Caco-2 (cell line): ENCODE measurements at regions not wholly inside any gene's neighbourhood (a gene's known extent, or its start where the extent isn't known, plus 50 kb on each side); places are given as distances from the start of the nearest gene placed in this dataset.

Source experiments
- BruUV-seq: library from RNA; stranded (reverse); fragments of 400-500 nt; replicated peaks from 2 replicates; lab custom pipeline; 2021; lab: Mats Ljungman, UMichigan
- CTCF ChIA-PET: fragments of 300-600 bp; sonication (Branson Sonifier 250); formaldehyde crosslinking; loops from one replicate; lab custom pipeline; 2022; ENCODE audit warnings: antibody characterized with exemption; lab: Charles Lee
- POLR2A ChIA-PET: fragments of 300-600 bp; sonication (Branson Sonifier 250); formaldehyde crosslinking; loops from one replicate; lab custom pipeline; 2022; ENCODE audit warnings: antibody characterized with exemption; lab: Charles Lee
- DNase-seq, 2 experiments: peaks; one replicate each; pipeline versions ENCODE4 v3.0.0 to v3.0.0-alpha.2; 2020 to 2022
- H3K27me3 ChIP-seq: replicated peaks from 2 replicates; pipeline ENCODE4 v1.6.0; 2011; ENCODE audit warnings: low read length; ENCODE audit not compliant: control insufficient read depth, insufficient read depth
- H3K36me3 ChIP-seq: 2 replicates; pipeline ENCODE4 v1.5.1; 2011; ENCODE audit warnings: low read length; ENCODE audit not compliant: control insufficient read depth, insufficient read depth
- H3K4me1 ChIP-seq: fragments of 250-450 bp; sonication (Bioruptor Pico); 2 replicates; pipeline ENCODE4 v1.5.1; 2020; ENCODE audit warnings: mild to moderate bottlenecking
- H3K4me3 ChIP-seq: 2 replicates; pipeline ENCODE4 v1.5.1; 2011; ENCODE audit warnings: low read depth, mild to moderate bottlenecking, control low read depth, low read length
- H3K9me3 ChIP-seq: fragments of 250-450 bp; sonication (Bioruptor Pico); 2 replicates; pipeline ENCODE4 v1.5.1; 2020; ENCODE audit warnings: mild to moderate bottlenecking, moderate library complexity
- H3K27ac Mint-ChIP-seq: one replicate; pipeline ENCODE4 v1.8.0; 2022; ENCODE audit warnings: mixed read lengths; ENCODE audit not compliant: unreplicated experiment
- H3K27me3 Mint-ChIP-seq: one replicate; pipeline ENCODE4 v1.8.0; 2022; ENCODE audit warnings: mixed read lengths; ENCODE audit not compliant: insufficient read depth, unreplicated experiment
- H3K36me3 Mint-ChIP-seq: one replicate; pipeline ENCODE4 v1.8.0; 2022; ENCODE audit warnings: mild to moderate bottlenecking, mixed read lengths; ENCODE audit not compliant: insufficient read depth, unreplicated experiment
- H3K4me1 Mint-ChIP-seq: one replicate; pipeline ENCODE4 v1.8.0; 2022; ENCODE audit warnings: low read depth, mixed read lengths; ENCODE audit not compliant: unreplicated experiment
- H3K4me3 Mint-ChIP-seq: one replicate; pipeline ENCODE4 v1.8.0; 2022; ENCODE audit warnings: mild to moderate bottlenecking, moderate library complexity, mixed read lengths; ENCODE audit not compliant: unreplicated experiment
- H3K9me3 Mint-ChIP-seq: one replicate; pipeline ENCODE4 v1.8.0; 2022; ENCODE audit warnings: mixed read lengths; ENCODE audit not compliant: unreplicated experiment
- CTCF ChIP-seq, 2 experiments: fragments of 200-600 bp in 1 of 2; IDR thresholded peaks; 1 replicate in 1 of 2; 2 replicates in 1 of 2; pipeline versions ENCODE4 v1.5.1 to v1.8.0; 2011 to 2022; ENCODE audit warnings: antibody characterized with exemption in 1 of 2, control low read depth in 1 of 2, inconsistent platforms in 1 of 2, low read depth in 1 of 2, low read length in 1 of 2, mild to moderate bottlenecking in 1 of 2, moderate library complexity in 1 of 2; ENCODE audit not compliant: insufficient read depth in 1 of 2, severe bottlenecking in 1 of 2, unreplicated experiment in 1 of 2
- intact Hi-C: fragments of 100-400 bp; cut with micrococcal nuclease; formaldehyde crosslinking; loops from one replicate; pipeline ENCODE4 v1.10.0; 2022; ENCODE audit not compliant: unreplicated experiment

- DNase-seq, result no peak
- BruUV-seq, result no TSS peak
- TF ChIP-seq CTCF (IDR thresholded peaks at IDR 0.05; ENCODE audit: insufficient read depth in 1 of 2, low read depth in 1 of 2, low read length in 1 of 2, severe bottlenecking in 1 of 2, unreplicated experiment in 1 of 2), result no peak
- no peaks in the 10 kb centered on the region for H3K36me3 Mint-ChIP-seq
- intact Hi-C loops, result no loop called here
- Histone ChIP-seq H3K27me3 (no peaks in the 10 kb centered on the region), H3K9me3 (no peaks in the 10 kb centered on the region), H3K36me3 (no peaks in the 10 kb centered on the region), H3K4me3 (no peak overlapping the region), H3K4me1 (no peaks in the 10 kb centered on the region)
- POLR2A ChIA-PET, result no interaction called here
- peaks cover 8% of the 10 kb centered on the region for H3K4me1 Mint-ChIP-seq
- no peaks in the 10 kb centered on the region for H3K27me3 Mint-ChIP-seq
- CTCF ChIA-PET, result no interaction called here
- H3K27ac Mint-ChIP-seq, result no peak overlapping the region
- H3K4me3 Mint-ChIP-seq, result no peak overlapping the region
- H3K9me3 Mint-ChIP-seq, result no peaks in the 10 kb centered on the region
Observed at GRCh38 chr5:89437450-89438435, 554.8 kb upstream of the MEF2C start.

- H3K4me3 Mint-ChIP-seq, result no peak overlapping the region
- Histone ChIP-seq H3K4me3 (no peak overlapping the region), H3K9me3 (no peaks in the 10 kb centered on the region), H3K36me3 (no peaks in the 10 kb centered on the region), H3K27me3 (no peaks in the 10 kb centered on the region), H3K4me1 (no peaks in the 10 kb centered on the region)
- H3K4me1 Mint-ChIP-seq, result peaks cover 8% of the 10 kb centered on the region
- CTCF ChIA-PET, result no interaction called here
- POLR2A ChIA-PET, result no interaction called here
- H3K36me3 Mint-ChIP-seq, result no peaks in the 10 kb centered on the region
- H3K27ac Mint-ChIP-seq, result no peak overlapping the region
- no peaks in the 10 kb centered on the region for H3K27me3 Mint-ChIP-seq
- no peaks in the 10 kb centered on the region for H3K9me3 Mint-ChIP-seq
- no peak for TF ChIP-seq CTCF (IDR thresholded peaks at IDR 0.05; ENCODE audit: insufficient read depth in 1 of 2, low read depth in 1 of 2, low read length in 1 of 2, severe bottlenecking in 1 of 2, unreplicated experiment in 1 of 2)
- DNase-seq, result no peak
- no TSS peak for BruUV-seq
- intact Hi-C loops, result no loop called here
Observed at GRCh38 chr5:89436464-89436863, 553.5 kb upstream of the MEF2C start.

GRCh38 chr5:89435347-89435746 lies 552.4 kb upstream of the MEF2C start:
- H3K27me3 ChIP-seq, result no peaks in the 10 kb centered on the region
- H3K27me3 Mint-ChIP-seq, result peaks cover 4% of the 10 kb centered on the region
- ChIA-PET CTCF (no interaction called here), POLR2A (no interaction called here)
- no peaks in the 10 kb centered on the region for H3K36me3 ChIP-seq
- no peak overlapping the region for H3K27ac Mint-ChIP-seq
- H3K4me1 Mint-ChIP-seq, result peaks cover 8% of the 10 kb centered on the region
- H3K4me1 ChIP-seq, result no peaks in the 10 kb centered on the region
- no peak for TF ChIP-seq CTCF (IDR thresholded peaks at IDR 0.05; ENCODE audit: insufficient read depth in 1 of 2, low read depth in 1 of 2, low read length in 1 of 2, severe bottlenecking in 1 of 2, unreplicated experiment in 1 of 2)
- intact Hi-C loops, result no loop called here
- no peaks in the 10 kb centered on the region for H3K9me3 ChIP-seq
- H3K4me3 Mint-ChIP-seq, result no peak overlapping the region
- H3K36me3 Mint-ChIP-seq, result no peaks in the 10 kb centered on the region
- no peak for DNase-seq
- no TSS peak for BruUV-seq
- H3K9me3 Mint-ChIP-seq, result no peaks in the 10 kb centered on the region
- H3K4me3 ChIP-seq, result no peak overlapping the region
